GM19395 (cell line): ENCODE measurements at regions not wholly inside any gene's neighbourhood (a gene's known extent, or its start where the extent isn't known, plus 50 kb on each side); places are given as distances from the start of the nearest gene placed in this dataset.

Experiments
- ATAC-seq: cut with Tn5 transposase; IDR thresholded peaks from one replicate; pipeline ENCODE4 v1.9.1; 2021; ENCODE audit warnings: mild to moderate bottlenecking, moderate library complexity; ENCODE audit not compliant: unreplicated experiment

DNA sequence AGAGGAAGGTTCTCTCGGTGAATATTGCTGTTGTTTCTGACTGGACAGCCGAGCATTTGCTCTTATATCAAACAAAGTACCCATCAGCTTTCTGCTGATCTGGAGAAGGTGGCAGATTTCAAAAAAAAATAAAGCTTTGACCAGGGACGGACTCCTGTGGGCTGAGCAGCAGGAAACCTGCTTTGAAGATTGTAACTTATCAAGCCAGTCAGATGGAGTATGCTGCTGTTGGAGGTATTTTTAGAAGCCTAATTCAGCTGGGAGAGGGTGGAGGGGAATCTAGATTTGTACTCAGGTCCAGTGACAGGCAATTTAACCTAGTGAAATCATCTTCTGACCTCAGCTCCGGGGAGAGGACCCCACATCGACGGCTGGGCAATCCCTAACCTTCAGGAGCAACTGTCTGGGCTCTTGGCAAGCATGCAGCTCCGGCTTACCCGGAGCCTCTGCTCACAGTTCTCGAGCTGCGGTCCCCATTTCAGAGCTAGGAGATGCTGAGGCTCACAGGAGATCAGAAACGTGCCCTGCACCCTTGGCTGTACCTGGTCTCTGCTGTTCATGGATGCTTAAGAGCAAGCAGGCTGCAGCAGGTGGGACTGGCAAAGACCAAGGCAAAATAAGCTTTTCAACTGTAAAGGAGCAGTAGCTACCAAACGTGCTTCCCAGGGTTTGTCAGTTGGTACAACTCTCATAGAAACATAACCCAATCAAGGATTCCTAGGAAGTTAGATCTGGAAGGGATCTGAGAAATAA lies 89.3 kb upstream of the ST8SIA2 start:
- ATAC-seq = no peak

- no peak for ATAC-seq
Measured at GRCh38 chr15:92305343-92305742, 88.3 kb upstream of the ST8SIA2 start.

- no peak for ATAC-seq
Measured at GRCh38 chr15:92306663-92307062, 87.0 kb upstream of the ST8SIA2 start.

- no peak for ATAC-seq
Measured at GRCh38 chr15:92315144-92315543, 78.5 kb upstream of the ST8SIA2 start.

GRCh38 chr15:92315595-92316211 lies 78.0 kb upstream of the ST8SIA2 start:
- no peak for ATAC-seq

GRCh38 chr15:92316586-92317295 lies 76.9 kb upstream of the ST8SIA2 start:
- no peak for ATAC-seq

GRCh38 chr15:92320012-92320699 lies 73.5 kb upstream of the ST8SIA2 start:
- no peak for ATAC-seq

- no peak for ATAC-seq
Measured at GRCh38 chr15:92322566-92323355, 70.9 kb upstream of the ST8SIA2 start.

DNA sequence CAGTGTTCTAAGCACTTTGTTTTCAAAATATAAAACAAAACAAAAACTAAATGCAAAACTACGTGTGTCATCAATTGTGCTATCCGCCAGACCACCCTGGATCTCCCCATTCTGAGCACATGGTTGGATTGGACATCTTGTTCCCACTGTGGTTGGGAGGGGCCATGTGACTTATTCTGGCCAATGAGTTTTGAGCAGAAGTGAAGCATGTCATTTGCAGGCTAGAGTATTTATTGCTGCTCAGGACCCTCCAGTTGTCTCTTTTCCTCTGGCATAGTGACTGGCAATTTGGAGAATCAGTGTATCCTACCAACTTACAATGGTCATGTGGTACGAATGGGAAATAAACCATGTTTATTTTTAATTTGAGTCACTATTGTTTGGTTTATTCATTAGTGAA lies 70.2 kb upstream of the ST8SIA2 start:
- no peak for ATAC-seq

DNA sequence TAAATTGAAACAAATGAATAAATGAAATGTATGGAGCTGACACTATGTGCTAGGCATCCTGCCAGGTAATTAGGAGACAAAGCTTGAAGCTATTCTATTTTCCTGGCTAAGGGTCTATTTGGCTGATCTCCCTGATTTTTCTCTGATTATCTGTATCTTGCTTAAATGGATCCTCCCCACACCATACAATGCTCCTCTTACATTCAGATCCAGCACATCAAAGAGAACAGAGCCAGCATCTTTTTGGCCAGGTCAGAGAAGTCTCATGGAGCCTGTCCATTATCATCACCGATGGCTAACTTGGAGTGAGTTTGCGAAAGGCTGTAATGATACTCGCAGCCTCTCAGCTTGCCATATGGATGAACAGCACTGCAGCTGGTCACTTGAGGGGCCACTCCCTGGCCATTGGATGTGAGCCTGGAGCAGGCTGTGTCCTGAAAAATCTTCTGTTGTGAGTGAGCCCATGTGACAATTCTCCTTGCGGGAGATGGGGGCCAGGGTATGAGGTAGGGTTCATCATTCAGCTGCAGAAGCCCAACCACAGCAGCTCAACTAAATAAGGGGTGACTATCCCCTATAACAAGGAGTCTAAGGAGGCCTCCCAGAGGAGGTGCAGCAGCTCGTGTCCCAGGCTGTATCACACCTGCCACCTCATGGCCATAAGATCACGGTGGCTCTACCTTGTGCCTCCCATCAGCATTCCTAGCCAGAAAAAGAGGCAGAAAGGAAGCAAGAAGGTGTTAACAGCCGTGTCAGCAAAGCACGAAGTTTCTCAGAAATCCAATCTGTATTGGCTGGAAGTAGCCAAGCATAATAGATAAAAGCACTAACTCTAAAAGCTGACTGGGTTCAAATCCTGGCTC lies 69.3 kb upstream of the ST8SIA2 start:
- ATAC-seq = no peak

DNA sequence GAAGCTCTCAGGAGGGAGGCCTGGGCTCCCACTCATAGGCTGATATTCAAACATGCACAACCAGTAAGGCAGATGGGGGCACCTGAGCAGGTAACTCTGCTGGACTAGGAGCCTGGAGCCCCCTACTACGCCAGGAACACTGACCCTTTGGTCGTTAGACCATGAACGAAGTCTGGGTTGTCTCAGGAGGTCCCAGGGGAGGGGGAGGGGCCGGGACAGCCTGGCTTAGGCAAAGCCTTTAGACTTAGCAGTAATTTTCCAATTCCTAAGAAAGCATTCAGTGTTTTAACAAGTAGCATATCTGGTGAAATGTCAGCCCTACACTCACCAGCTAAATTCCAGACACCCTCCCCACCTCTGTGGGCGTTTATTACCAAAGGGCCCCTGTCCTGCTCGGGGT lies 67.4 kb upstream of the ST8SIA2 start:
- ATAC-seq = no peak

- ATAC-seq = no peak
Measured at GRCh38 chr15:92327033-92327432, 66.6 kb upstream of the ST8SIA2 start.

GRCh38 chr15:92328207-92328606 lies 65.5 kb upstream of the ST8SIA2 start:
- no peak for ATAC-seq

GRCh38 chr15:92332125-92332899 lies 61.4 kb upstream of the ST8SIA2 start:
- no peak for ATAC-seq

DNA sequence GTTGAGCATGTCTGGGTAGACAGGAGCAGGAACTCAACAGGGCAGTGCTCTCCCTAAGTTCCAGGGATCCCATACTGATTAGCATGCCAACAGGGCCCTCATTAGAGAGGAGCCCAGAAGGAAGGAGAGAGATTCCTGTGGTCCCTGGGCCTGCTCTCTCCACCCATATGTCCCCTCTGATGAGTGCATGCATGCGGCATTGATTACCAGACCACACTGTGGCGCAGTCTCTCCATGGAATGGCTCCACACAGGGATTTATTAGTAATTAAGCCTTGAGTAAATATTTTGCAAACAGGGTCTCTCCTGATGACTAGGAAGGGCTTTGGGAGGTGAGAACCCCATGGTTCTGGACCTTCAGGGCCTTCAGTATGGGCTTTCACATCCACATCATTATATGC lies 60.0 kb upstream of the ST8SIA2 start:
- no peak for ATAC-seq

DNA sequence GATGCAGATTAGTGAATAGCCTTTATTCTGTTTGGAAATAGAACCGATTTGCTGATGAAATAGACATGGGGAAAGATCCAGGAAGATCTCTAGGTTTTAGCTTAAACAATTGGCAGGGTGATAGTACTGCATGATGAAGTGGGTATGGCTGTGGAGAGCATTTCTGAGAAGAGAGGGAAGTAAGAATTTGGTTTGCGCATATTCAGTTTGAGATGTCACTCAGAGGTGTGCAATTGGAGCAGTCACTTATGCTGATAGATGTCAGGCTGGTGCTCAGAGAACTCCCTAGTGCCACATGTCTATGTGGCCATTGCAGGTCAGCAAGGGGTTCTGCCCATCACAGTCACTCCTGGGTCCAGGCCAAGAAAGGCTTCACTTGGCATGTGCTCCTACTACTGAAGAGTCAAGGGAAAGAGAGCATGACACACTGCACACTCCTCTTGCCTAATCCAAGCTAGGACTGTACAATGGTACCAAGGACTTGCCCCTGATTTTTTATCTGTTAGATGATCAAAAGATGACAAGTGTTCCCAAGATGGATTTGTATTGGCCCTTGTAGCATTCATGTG lies 57.2 kb upstream of the ST8SIA2 start:
- ATAC-seq = no peak

GRCh38 chr15:92339361-92339760 lies 54.3 kb upstream of the ST8SIA2 start:
- no peak for ATAC-seq
